ENCODE measurements at regions not wholly inside any gene's neighbourhood (a gene's known extent, or its start where the extent isn't known, plus 50 kb on each side); places are given as distances from the start of the nearest gene placed in this dataset.
A peak's percentile ranks its signal among the peaks of the same experiment; 100 is the strongest.
"Not testable (repeated sequence)": the region's sequence is repeated elsewhere in the genome, so short reads cannot be mapped to it uniquely, and the experiment has no call there.

- Mint-ChIP-seq H3K36me3 (no peaks in the 10 kb centered on the region), H3K4me3 (no peak overlapping the region), H3K27ac (peak overlapping the region in 1 of 6 donors; percentile 17), H3K4me1 (no peaks in the 10 kb centered on the region), H3K27me3 (peaks cover 0 to 13% (median 4%) of the 10 kb centered on the region in 3 donors), H3K9me3 (peaks cover 0 to 6% (median 3%) of the 10 kb centered on the region in 7 donors)
- ATAC-seq (ENCODE audit: low read depth in 2 of 2) (no peak), DNase-seq (no peak)
Measured at GRCh38 chr20:4443016-4443415, 193.9 kb upstream of the ADRA1D start.

- peaks cover 0 to 4% (median 3%) of the 10 kb centered on the region in 7 donors for H3K9me3 Mint-ChIP-seq
- no peaks in the 10 kb centered on the region for H3K36me3 Mint-ChIP-seq
- ATAC-seq (ENCODE audit: low read depth in 2 of 2): no peak
- H3K4me1 Mint-ChIP-seq: no peaks in the 10 kb centered on the region
- H3K4me3 Mint-ChIP-seq: no peak overlapping the region
- peaks cover 0 to 13% (median 4%) of the 10 kb centered on the region in 3 donors for H3K27me3 Mint-ChIP-seq
- DNase-seq: no peak
- H3K27ac Mint-ChIP-seq: no peak overlapping the region
Measured at GRCh38 chr20:4441871-4442270, 192.8 kb upstream of the ADRA1D start.

GRCh38 chr20:4441191-4441590, 192.1 kb upstream of the ADRA1D start:
- H3K36me3 Mint-ChIP-seq: no peaks in the 10 kb centered on the region
- H3K4me3 Mint-ChIP-seq: no peak overlapping the region
- no peak for DNase-seq
- no peaks in the 10 kb centered on the region for H3K9me3 Mint-ChIP-seq
- H3K4me1 Mint-ChIP-seq: no peaks in the 10 kb centered on the region
- H3K27me3 Mint-ChIP-seq: peaks cover 0 to 9% (median 4%) of the 10 kb centered on the region in 3 donors
- ATAC-seq (ENCODE audit: low read depth in 2 of 2): no peak
- H3K27ac Mint-ChIP-seq: no peak overlapping the region

GRCh38 chr20:4439461-4439860, 190.4 kb upstream of the ADRA1D start:
- no peaks in the 10 kb centered on the region for H3K4me1 Mint-ChIP-seq
- no peaks in the 10 kb centered on the region for H3K36me3 Mint-ChIP-seq
- H3K27me3 Mint-ChIP-seq: peaks cover 0 to 6% (median 4%) of the 10 kb centered on the region in 3 donors
- ATAC-seq (ENCODE audit: low read depth in 2 of 2) (no peak), DNase-seq (no peak)
- H3K4me3 Mint-ChIP-seq: no peak overlapping the region
- H3K9me3 Mint-ChIP-seq: no peaks in the 10 kb centered on the region
- H3K27ac Mint-ChIP-seq: no peak overlapping the region

- Mint-ChIP-seq H3K27ac (no peak overlapping the region), H3K4me3 (no peak overlapping the region), H3K9me3 (peaks cover 0 to 2% (median 0%) of the 10 kb centered on the region in 7 donors), H3K27me3 (peaks cover 6 to 13% (median 9%) of the 10 kb centered on the region in 3 donors), H3K36me3 (no peaks in the 10 kb centered on the region), H3K4me1 (no peaks in the 10 kb centered on the region)
- ATAC-seq (ENCODE audit: low read depth in 2 of 2): no peak
- no peak for DNase-seq
Measured at GRCh38 chr20:4437131-4437530, 188.0 kb upstream of the ADRA1D start.

GRCh38 chr20:4435671-4436455, 186.8 kb upstream of the ADRA1D start:
- DNase-seq (no peak), ATAC-seq (ENCODE audit: low read depth in 2 of 2) (no peak)
- no peak overlapping the region for H3K4me3 Mint-ChIP-seq
- H3K9me3 Mint-ChIP-seq: peaks cover 0 to 2% (median 0%) of the 10 kb centered on the region in 7 donors
- H3K27me3 Mint-ChIP-seq: peaks cover 4 to 13% (median 9%) of the 10 kb centered on the region in 3 donors
- no peaks in the 10 kb centered on the region for H3K36me3 Mint-ChIP-seq
- no peaks in the 10 kb centered on the region for H3K4me1 Mint-ChIP-seq
- H3K27ac Mint-ChIP-seq: no peak overlapping the region

GRCh38 chr20:4435225-4435624, 186.1 kb upstream of the ADRA1D start:
- DNase-seq (no peak), ATAC-seq (ENCODE audit: low read depth in 2 of 2) (no peak)
- no peaks in the 10 kb centered on the region for H3K4me1 Mint-ChIP-seq
- no peak overlapping the region for H3K27ac Mint-ChIP-seq
- peaks cover 0 to 2% (median 0%) of the 10 kb centered on the region in 7 donors for H3K9me3 Mint-ChIP-seq
- peaks cover 4 to 13% (median 9%) of the 10 kb centered on the region in 3 donors for H3K27me3 Mint-ChIP-seq
- H3K36me3 Mint-ChIP-seq: no peaks in the 10 kb centered on the region
- H3K4me3 Mint-ChIP-seq: no peak overlapping the region

- peaks cover 0 to 2% (median 0%) of the 10 kb centered on the region in 7 donors for H3K9me3 Mint-ChIP-seq
Measured at GRCh38 chr20:4434681-4435080, 185.6 kb upstream of the ADRA1D start.

GRCh38 chr20:4431446-4431845, 182.4 kb upstream of the ADRA1D start:
- peaks cover 0 to 2% (median 0%) of the 10 kb centered on the region in 7 donors for H3K9me3 Mint-ChIP-seq
- DNase-seq (no peak), ATAC-seq (ENCODE audit: low read depth in 2 of 2) (no peak)
- H3K27me3 Mint-ChIP-seq: peaks cover 8 to 13% (median 9%) of the 10 kb centered on the region in 3 donors
- no peaks in the 10 kb centered on the region for H3K36me3 Mint-ChIP-seq
- H3K27ac Mint-ChIP-seq: no peak overlapping the region
- H3K4me1 Mint-ChIP-seq: no peaks in the 10 kb centered on the region
- no peak overlapping the region for H3K4me3 Mint-ChIP-seq

More at GRCh38 chr20:4434681-4435080, 185.6 kb upstream of the ADRA1D start:
- no peak for ATAC-seq (ENCODE audit: low read depth in 2 of 2)
- Mint-ChIP-seq H3K36me3 (no peaks in the 10 kb centered on the region), H3K4me3 (no peak overlapping the region), H3K27me3 (peaks cover 4 to 13% (median 9%) of the 10 kb centered on the region in 3 donors), H3K4me1 (no peaks in the 10 kb centered on the region), H3K27ac (no peak overlapping the region)
- no peak for DNase-seq

GRCh38 chr20:4430826-4431225, 181.7 kb upstream of the ADRA1D start:
- H3K9me3 Mint-ChIP-seq; H3K4me3 Mint-ChIP-seq; ATAC-seq (ENCODE audit: low read depth in 2 of 2); H3K36me3 Mint-ChIP-seq; H3K4me1 Mint-ChIP-seq; H3K27ac Mint-ChIP-seq; DNase-seq: not testable (repeated sequence)
- peaks cover 8 to 13% (median 9%) of the 10 kb centered on the region in 3 donors for H3K27me3 Mint-ChIP-seq

GRCh38 chr20:4427940-4428586, 179.0 kb upstream of the ADRA1D start:
- ATAC-seq (ENCODE audit: low read depth in 2 of 2): no peak
- DNase-seq: no peak
- Mint-ChIP-seq H3K27me3 (peaks cover 8 to 12% (median 10%) of the 10 kb centered on the region in 3 donors), H3K9me3 (peaks cover 0 to 2% (median 0%) of the 10 kb centered on the region in 7 donors), H3K4me1 (no peaks in the 10 kb centered on the region), H3K27ac (no peak overlapping the region), H3K4me3 (no peak overlapping the region), H3K36me3 (no peaks in the 10 kb centered on the region)

- H3K27ac Mint-ChIP-seq: no peak overlapping the region
- H3K4me1 Mint-ChIP-seq: peaks cover 0 to 6% (median 0%) of the 10 kb centered on the region in 3 donors
- H3K36me3 Mint-ChIP-seq: peaks cover 5% of the 10 kb centered on the region in 2 donors
- DNase-seq (no peak), ATAC-seq (ENCODE audit: low read depth in 2 of 2) (no peak)
- peaks cover 4 to 20% (median 13%) of the 10 kb centered on the region in 7 donors for H3K9me3 Mint-ChIP-seq
- peaks cover 0 to 11% (median 0%) of the 10 kb centered on the region in 3 donors for H3K27me3 Mint-ChIP-seq
- no peak overlapping the region for H3K4me3 Mint-ChIP-seq
Measured at GRCh38 chr20:4418141-4418540, 169.1 kb upstream of the ADRA1D start.

- DNase-seq: no peak
- no peak overlapping the region for H3K4me3 Mint-ChIP-seq
- peaks cover 4 to 26% (median 5%) of the 10 kb centered on the region in 3 donors for H3K4me1 Mint-ChIP-seq
- peaks cover 2 to 18% (median 8%) of the 10 kb centered on the region in 7 donors for H3K9me3 Mint-ChIP-seq
- peaks cover 0 to 4% (median 0%) of the 10 kb centered on the region in 3 donors for H3K27me3 Mint-ChIP-seq
- H3K27ac Mint-ChIP-seq: peak overlapping the region in 1 of 6 donors; percentile 72
- peaks cover 3 to 4% of the 10 kb centered on the region in 2 donors for H3K36me3 Mint-ChIP-seq
- no peak for ATAC-seq (ENCODE audit: low read depth in 2 of 2)
Measured at GRCh38 chr20:4415281-4415680, 166.2 kb upstream of the ADRA1D start.
